ENCODE measurements at regions not wholly inside any gene's neighbourhood (a gene's known extent, or its start where the extent isn't known, plus 50 kb on each side); places are given as distances from the start of the nearest gene placed in this dataset.

DNA sequence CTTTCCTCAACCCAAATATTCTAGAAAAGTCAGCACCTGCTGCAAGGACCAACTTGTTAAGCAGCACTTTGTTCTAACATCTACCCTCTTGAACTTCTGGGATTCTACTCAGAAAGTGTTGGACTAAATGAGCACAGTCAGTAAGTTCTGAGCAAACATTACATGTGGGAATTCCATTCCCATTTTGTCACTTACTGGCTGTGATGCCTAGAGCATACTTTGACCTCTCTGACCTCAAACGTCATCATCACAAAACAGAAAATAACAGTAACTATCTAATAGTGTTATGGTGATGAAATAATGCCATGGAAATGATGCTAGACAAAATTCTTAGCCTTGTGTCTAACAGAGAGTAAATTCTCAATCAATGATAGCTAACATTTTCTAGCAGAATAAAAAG lies 829.4 kb downstream of the EPHA7 start:
- WGBS (ENCODE audit: insufficient coverage, low lambda C conversion rate), result 60% methylated on average over 1 of the region's 1 CpG
- no peaks in the 10 kb centered on the region for H3K27me3 ChIP-seq (ENCODE audit: control insufficient read depth, insufficient read depth, low read length)
- no peak overlapping the region for H3K27ac ChIP-seq (ENCODE audit: low read length)
- H3K4me3 ChIP-seq (ENCODE audit: low read length), result no peak overlapping the region
- H3K36me3 ChIP-seq (ENCODE audit: control insufficient read depth, insufficient read depth, low read length), result no peaks in the 10 kb centered on the region
- DNase-seq, result no peak
- H3K9me3 ChIP-seq (ENCODE audit: control insufficient read depth, low read depth, low read length), result no peaks in the 10 kb centered on the region
- no peaks in the 10 kb centered on the region for H3K4me1 ChIP-seq (ENCODE audit: control insufficient read depth, insufficient read depth, low read length)

DNA sequence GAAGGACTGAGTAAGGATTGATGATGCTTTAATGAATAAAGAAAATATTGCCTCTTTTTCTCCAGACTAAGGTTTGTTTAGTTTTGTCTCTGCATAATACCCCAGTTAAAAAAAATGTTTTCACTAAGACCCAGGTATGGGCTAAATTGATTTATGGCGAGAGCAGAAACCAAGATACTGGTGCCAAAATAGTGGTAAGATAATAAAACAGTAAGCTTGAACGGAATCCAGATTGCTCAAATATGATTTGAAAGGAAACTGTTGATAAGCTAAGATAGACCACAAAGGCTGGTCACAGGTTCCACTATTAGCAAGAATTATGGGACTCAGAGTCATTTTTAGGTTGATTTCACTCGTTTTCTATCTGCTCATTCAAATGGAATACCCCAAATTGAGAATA lies 831.2 kb downstream of the EPHA7 start:
- DNase-seq, result no peak
- H3K27me3 ChIP-seq (ENCODE audit: control insufficient read depth, insufficient read depth, low read length), result no peaks in the 10 kb centered on the region
- no peaks in the 10 kb centered on the region for H3K36me3 ChIP-seq (ENCODE audit: control insufficient read depth, insufficient read depth, low read length)
- no peaks in the 10 kb centered on the region for H3K4me1 ChIP-seq (ENCODE audit: control insufficient read depth, insufficient read depth, low read length)
- no peaks in the 10 kb centered on the region for H3K9me3 ChIP-seq (ENCODE audit: control insufficient read depth, low read depth, low read length)
- no peak overlapping the region for H3K4me3 ChIP-seq (ENCODE audit: low read length)
- no peak overlapping the region for H3K27ac ChIP-seq (ENCODE audit: low read length)
- WGBS (ENCODE audit: insufficient coverage, low lambda C conversion rate), result 27% methylated on average over 2 of the region's 3 CpGs

DNA sequence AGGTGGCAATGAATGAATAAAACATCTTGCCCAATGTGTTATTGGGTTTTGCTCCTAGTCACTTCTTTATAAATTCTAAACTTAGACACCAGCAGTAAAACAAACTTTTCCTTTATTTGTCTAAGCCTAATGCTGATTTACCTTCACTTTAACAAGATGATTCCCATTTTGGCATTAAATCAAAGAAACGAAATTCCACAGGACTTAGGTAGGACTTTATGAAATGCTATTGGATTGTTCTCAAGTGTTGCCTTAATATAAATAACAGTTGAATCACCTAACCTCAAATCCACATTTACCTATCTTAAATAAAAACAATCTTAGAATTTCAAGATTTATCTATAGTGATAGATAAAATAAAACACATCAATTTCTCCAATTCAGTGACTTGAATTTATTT lies 831.8 kb downstream of the EPHA7 start:
- Histone ChIP-seq H3K4me1 (ENCODE audit: control insufficient read depth, insufficient read depth, low read length) (no peaks in the 10 kb centered on the region), H3K4me3 (ENCODE audit: low read length) (no peak overlapping the region), H3K36me3 (ENCODE audit: control insufficient read depth, insufficient read depth, low read length) (no peaks in the 10 kb centered on the region), H3K9me3 (ENCODE audit: control insufficient read depth, low read depth, low read length) (no peaks in the 10 kb centered on the region), H3K27ac (ENCODE audit: low read length) (no peak overlapping the region), H3K27me3 (ENCODE audit: control insufficient read depth, insufficient read depth, low read length) (no peaks in the 10 kb centered on the region)
- no peak for DNase-seq
- WGBS (ENCODE audit: insufficient coverage, low lambda C conversion rate), result 100% methylated on average over 1 of the region's 1 CpG

DNA sequence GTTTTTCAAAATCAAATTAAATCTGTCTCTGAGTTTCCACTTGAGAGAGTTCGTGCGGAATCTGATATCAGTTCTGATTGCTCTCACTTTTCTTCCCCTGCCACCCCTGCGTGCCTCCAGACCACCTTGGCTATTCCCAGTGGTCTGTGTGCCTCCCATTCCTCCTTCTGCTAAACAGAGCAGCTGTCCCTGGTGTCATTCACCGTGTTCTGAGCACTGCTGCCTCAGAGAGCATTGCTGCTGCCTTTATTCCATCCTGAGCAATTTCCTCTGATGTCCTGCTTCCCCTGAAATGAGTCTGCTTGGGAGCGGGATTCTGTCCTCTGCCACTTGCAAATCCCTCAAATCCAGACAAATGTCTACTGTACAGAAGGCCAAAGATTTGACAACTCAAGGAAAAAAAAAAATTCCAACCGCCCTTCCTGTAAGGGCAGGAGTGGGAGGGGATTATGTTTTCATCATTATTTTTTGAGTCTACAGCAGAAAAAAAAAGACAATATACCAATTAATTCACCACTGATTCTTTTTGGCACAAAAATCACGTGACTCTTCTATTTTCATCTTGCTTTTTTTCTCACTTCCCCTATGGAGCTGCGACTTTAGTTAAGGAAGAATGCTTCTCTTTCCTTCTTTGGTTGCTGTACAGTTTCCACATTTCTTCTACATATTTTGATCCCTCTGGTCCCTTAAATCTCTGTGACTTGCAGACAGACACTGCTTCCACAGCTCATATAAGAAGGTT lies 833.0 kb downstream of the EPHA7 start:
- WGBS (ENCODE audit: insufficient coverage, low lambda C conversion rate), result 75% methylated on average over 1 of the region's 8 CpGs
- no peaks in the 10 kb centered on the region for H3K36me3 ChIP-seq (ENCODE audit: control insufficient read depth, insufficient read depth, low read length)

DNA sequence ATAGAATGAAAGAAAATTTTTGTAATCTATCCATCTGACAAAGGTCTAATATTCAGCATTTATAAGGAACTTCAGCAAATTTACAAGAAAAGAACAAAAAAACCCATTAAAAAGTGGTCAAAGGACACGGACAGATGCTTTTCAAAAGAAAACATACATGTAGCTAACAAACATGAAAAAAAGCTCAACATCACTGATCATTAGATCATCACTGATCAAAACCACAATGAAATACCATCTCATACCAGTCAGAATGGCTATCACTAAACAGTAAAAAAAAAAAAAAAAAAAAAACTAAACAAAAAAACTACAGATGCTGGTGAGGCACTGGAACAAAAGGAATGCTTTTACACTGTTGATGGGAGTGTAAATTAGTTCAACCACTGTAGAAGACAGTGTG lies 837.1 kb downstream of the EPHA7 start:
- H3K27ac ChIP-seq (ENCODE audit: low read length), result no peak overlapping the region
- WGBS (ENCODE audit: insufficient coverage, low lambda C conversion rate), result no CpG with 5 or more reads among the region's 1 CpG
- no peaks in the 10 kb centered on the region for H3K4me1 ChIP-seq (ENCODE audit: control insufficient read depth, insufficient read depth, low read length)
- H3K27me3 ChIP-seq (ENCODE audit: control insufficient read depth, insufficient read depth, low read length), result no peaks in the 10 kb centered on the region
- no peak overlapping the region for H3K4me3 ChIP-seq (ENCODE audit: low read length)
- H3K9me3 ChIP-seq (ENCODE audit: control insufficient read depth, low read depth, low read length), result no peaks in the 10 kb centered on the region
- no peak for DNase-seq
- H3K36me3 ChIP-seq (ENCODE audit: control insufficient read depth, insufficient read depth, low read length), result no peaks in the 10 kb centered on the region

More for the DNA sequence above, 833.0 kb downstream of the EPHA7 start:
- no peaks in the 10 kb centered on the region for H3K27me3 ChIP-seq (ENCODE audit: control insufficient read depth, insufficient read depth, low read length)
- DNase-seq, result no peak
- no peaks in the 10 kb centered on the region for H3K9me3 ChIP-seq (ENCODE audit: control insufficient read depth, low read depth, low read length)
- no peak overlapping the region for H3K4me3 ChIP-seq (ENCODE audit: low read length)
- no peak overlapping the region for H3K27ac ChIP-seq (ENCODE audit: low read length)
- H3K4me1 ChIP-seq (ENCODE audit: control insufficient read depth, insufficient read depth, low read length), result no peaks in the 10 kb centered on the region

DNA sequence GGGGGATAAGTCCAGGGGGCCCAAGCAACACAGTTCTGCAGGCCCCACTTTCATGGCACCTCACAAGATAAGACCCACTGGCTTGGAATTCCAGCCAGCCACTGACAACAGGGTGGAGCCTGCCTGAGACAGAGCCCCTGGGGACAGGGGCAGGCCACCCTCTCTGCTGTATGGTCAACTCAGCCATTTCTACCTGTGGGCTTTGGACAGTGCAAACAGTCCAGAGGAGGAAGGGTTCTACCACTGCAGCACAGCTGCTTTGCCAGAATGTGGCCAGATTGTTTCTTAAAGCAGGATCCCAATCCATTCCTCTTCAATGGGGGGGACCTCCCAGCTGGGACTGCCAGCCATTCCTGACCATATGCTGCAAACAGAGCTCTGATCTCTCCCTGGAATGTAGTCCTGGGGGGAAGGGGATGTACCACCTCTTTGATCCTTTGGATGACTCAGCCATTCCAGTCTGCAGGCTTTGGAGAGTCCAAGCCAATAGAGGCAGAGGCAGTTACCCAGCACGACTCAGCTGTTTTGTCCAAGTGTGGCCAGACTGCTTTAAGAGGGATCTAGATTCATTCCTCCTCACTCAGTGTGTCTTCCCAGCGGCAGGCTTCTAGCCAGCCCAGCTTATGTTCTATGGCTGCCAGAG lies 842.2 kb downstream of the EPHA7 start:
- no peak overlapping the region for H3K4me3 ChIP-seq (ENCODE audit: low read length)
- no CpG with 5 or more reads among the region's 2 CpGs for WGBS (ENCODE audit: insufficient coverage, low lambda C conversion rate)

DNA sequence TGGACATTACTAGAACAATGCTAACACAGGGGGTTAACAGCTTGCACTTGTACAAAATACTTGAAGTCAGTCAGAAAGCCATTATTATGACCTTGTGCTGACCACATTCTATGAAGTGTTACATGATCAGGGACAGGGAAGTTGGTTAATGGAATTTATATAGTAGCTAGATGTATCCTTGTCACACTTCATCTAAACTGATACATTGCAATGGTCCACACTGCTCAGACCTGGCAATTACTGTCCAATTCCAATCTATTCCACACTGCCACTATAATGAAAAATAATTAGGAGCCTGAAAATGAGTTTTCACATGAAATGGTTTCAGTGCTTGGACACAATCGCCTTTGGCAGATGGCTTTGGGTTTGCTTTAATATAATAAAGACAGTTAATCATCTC lies 850.8 kb downstream of the EPHA7 start:
- H3K27me3 ChIP-seq (ENCODE audit: control insufficient read depth, insufficient read depth, low read length), result no peaks in the 10 kb centered on the region
- H3K4me1 ChIP-seq (ENCODE audit: control insufficient read depth, insufficient read depth, low read length), result no peaks in the 10 kb centered on the region
- WGBS (ENCODE audit: insufficient coverage, low lambda C conversion rate), result no CpG with 5 or more reads among the region's 1 CpG
- H3K27ac ChIP-seq (ENCODE audit: low read length), result no peak overlapping the region
- H3K9me3 ChIP-seq (ENCODE audit: control insufficient read depth, low read depth, low read length), result no peaks in the 10 kb centered on the region
- no peak for DNase-seq
- no peak overlapping the region for H3K4me3 ChIP-seq (ENCODE audit: low read length)
- no peaks in the 10 kb centered on the region for H3K36me3 ChIP-seq (ENCODE audit: control insufficient read depth, insufficient read depth, low read length)

More for the DNA sequence above, 842.2 kb downstream of the EPHA7 start:
- H3K4me1 ChIP-seq (ENCODE audit: control insufficient read depth, insufficient read depth, low read length), result no peaks in the 10 kb centered on the region
- no peak for DNase-seq
- H3K9me3 ChIP-seq (ENCODE audit: control insufficient read depth, low read depth, low read length), result no peaks in the 10 kb centered on the region
- no peaks in the 10 kb centered on the region for H3K27me3 ChIP-seq (ENCODE audit: control insufficient read depth, insufficient read depth, low read length)
- H3K27ac ChIP-seq (ENCODE audit: low read length), result no peak overlapping the region
- H3K36me3 ChIP-seq (ENCODE audit: control insufficient read depth, insufficient read depth, low read length), result no peaks in the 10 kb centered on the region

DNA sequence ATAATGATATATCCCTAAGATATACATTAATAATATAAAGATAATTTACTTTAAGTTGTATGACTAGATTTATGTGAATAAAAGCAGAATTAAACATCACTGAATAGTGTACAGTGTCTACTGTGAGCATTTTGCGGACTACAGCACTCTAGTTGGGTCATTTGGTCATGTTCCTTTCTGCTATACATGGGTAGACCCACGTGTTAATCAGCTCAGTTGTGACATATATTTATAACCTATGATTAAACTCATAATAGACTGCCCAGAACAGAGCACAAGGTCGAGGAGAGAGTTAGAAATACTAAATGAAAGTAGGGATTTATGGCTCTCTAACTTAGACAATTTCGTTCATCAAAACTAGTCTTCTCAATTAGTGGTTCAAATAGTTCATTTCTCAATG lies 852.7 kb downstream of the EPHA7 start:
- Histone ChIP-seq H3K4me3 (ENCODE audit: low read length) (no peak overlapping the region), H3K9me3 (ENCODE audit: control insufficient read depth, low read depth, low read length) (no peaks in the 10 kb centered on the region), H3K36me3 (ENCODE audit: control insufficient read depth, insufficient read depth, low read length) (no peaks in the 10 kb centered on the region), H3K27ac (ENCODE audit: low read length) (no peak overlapping the region), H3K27me3 (ENCODE audit: control insufficient read depth, insufficient read depth, low read length) (no peaks in the 10 kb centered on the region), H3K4me1 (ENCODE audit: control insufficient read depth, insufficient read depth, low read length) (no peaks in the 10 kb centered on the region)
- WGBS (ENCODE audit: insufficient coverage, low lambda C conversion rate), result no CpG with 5 or more reads among the region's 4 CpGs
- DNase-seq, result no peak

DNA sequence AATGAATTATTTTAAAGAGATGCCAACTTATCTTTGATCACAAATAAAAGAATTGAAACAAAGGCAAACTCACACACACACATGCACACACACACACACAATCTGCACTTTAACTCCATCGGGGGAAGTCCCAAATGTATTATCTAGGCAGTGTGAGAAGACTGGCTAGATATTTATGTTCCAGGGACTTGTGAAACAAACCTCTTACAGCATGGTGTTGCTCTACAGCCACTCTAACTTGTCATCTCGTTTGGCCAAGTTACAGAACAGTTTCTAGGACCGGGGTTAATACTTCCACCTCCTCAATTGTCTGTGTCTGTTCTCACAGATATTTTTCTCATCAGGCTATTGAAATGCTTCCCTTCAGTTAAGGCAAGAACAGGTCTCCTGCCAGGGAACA lies 855.0 kb downstream of the EPHA7 start:
- Histone ChIP-seq H3K27me3 (ENCODE audit: control insufficient read depth, insufficient read depth, low read length) (no peaks in the 10 kb centered on the region), H3K4me3 (ENCODE audit: low read length) (no peak overlapping the region), H3K36me3 (ENCODE audit: control insufficient read depth, insufficient read depth, low read length) (no peaks in the 10 kb centered on the region), H3K9me3 (ENCODE audit: control insufficient read depth, low read depth, low read length) (no peaks in the 10 kb centered on the region), H3K4me1 (ENCODE audit: control insufficient read depth, insufficient read depth, low read length) (no peaks in the 10 kb centered on the region), H3K27ac (ENCODE audit: low read length) (no peak overlapping the region)
- no peak for DNase-seq
- WGBS (ENCODE audit: insufficient coverage, low lambda C conversion rate), result no CpG with 5 or more reads among the region's 3 CpGs

DNA sequence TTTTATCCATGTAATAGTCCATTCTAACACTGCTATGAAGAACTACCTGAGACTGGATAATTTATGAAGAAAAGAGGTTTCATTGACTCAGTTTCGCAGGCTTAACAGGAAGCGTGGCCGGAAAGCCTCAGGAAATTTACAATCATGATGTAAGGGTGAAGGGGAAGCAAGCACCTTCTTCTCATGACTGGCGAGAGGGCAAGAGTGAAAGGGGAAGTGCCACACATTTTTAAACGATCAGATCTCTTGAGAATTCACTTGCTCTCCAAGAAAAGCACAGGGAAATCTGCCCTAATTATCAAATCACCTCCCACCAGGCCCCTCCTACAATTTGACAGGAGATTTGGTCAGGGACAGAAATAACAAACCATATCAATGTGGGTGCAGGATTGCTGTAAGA lies 859.7 kb downstream of the EPHA7 start:
- Histone ChIP-seq H3K27me3 (ENCODE audit: control insufficient read depth, insufficient read depth, low read length) (no peaks in the 10 kb centered on the region), H3K9me3 (ENCODE audit: control insufficient read depth, low read depth, low read length) (no peaks in the 10 kb centered on the region)
- WGBS (ENCODE audit: insufficient coverage, low lambda C conversion rate), result no CpG with 5 or more reads among the region's 5 CpGs

DNA sequence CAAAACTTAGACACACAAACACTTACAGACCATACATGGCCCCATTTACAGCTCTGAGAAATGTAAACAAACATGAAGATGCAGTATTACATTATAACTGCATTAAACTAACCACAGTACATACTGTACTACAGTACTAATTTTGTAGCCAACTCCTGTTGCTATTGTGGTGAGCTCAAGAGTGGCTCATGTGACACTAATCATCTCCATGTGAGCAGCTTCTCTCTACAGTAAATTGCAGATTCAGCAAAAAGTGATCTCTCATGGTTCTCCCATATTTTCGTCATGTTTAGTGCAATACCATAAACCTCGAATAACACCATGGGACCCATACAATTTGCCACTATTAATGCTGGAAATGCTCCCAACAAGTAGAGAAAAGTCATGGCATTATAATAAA lies 860.4 kb downstream of the EPHA7 start:
- no peaks in the 10 kb centered on the region for H3K9me3 ChIP-seq (ENCODE audit: control insufficient read depth, low read depth, low read length)
- H3K4me3 ChIP-seq (ENCODE audit: low read length), result no peak overlapping the region
- no CpG with 5 or more reads among the region's 2 CpGs for WGBS (ENCODE audit: insufficient coverage, low lambda C conversion rate)
- no peak for DNase-seq
- H3K27ac ChIP-seq (ENCODE audit: low read length), result no peak overlapping the region
- no peaks in the 10 kb centered on the region for H3K27me3 ChIP-seq (ENCODE audit: control insufficient read depth, insufficient read depth, low read length)
- no peaks in the 10 kb centered on the region for H3K36me3 ChIP-seq (ENCODE audit: control insufficient read depth, insufficient read depth, low read length)
- no peaks in the 10 kb centered on the region for H3K4me1 ChIP-seq (ENCODE audit: control insufficient read depth, insufficient read depth, low read length)

More for the DNA sequence above, 859.7 kb downstream of the EPHA7 start:
- no peak for DNase-seq
- no peak overlapping the region for H3K27ac ChIP-seq (ENCODE audit: low read length)
- no peaks in the 10 kb centered on the region for H3K36me3 ChIP-seq (ENCODE audit: control insufficient read depth, insufficient read depth, low read length)
- H3K4me1 ChIP-seq (ENCODE audit: control insufficient read depth, insufficient read depth, low read length), result no peaks in the 10 kb centered on the region
- H3K4me3 ChIP-seq (ENCODE audit: low read length), result no peak overlapping the region

Measured in large intestine (tissue), 3 donors.